HepG2 (cell line): ENCODE measurements at regions not wholly inside any gene's neighbourhood (a gene's known extent, or its start where the extent isn't known, plus 50 kb on each side); places are given as distances from the start of the nearest gene placed in this dataset.

Source experiments
- ATAC-seq: fragments of 200-7000 bp; cut with Tn5 transposase; 3 replicates; pipeline ENCODE4 v1.9.1; 2020; ENCODE audit warnings: mild to moderate bottlenecking, moderate library complexity
- BruUV-seq: library from RNA; stranded (reverse); fragments of 400-500 nt; replicated peaks from 2 replicates; lab custom pipeline; 2021; lab: Mats Ljungman, UMichigan
- CTCF ChIA-PET: fragments of 300-600 bp; formaldehyde crosslinking; extraction: SDS; loops from one replicate; lab custom pipeline; 2021; ENCODE audit warnings: low total read pairs, inconsistent platforms, low intra/inter-chr PET ratio; lab: Yijun Ruan, JAX
- POLR2A ChIA-PET: fragments of 350-600 bp; sonication (Branson Sonifier 250); formaldehyde crosslinking; loops from one replicate; lab custom pipeline; 2020; ENCODE audit warnings: antibody characterized with exemption, inconsistent platforms; lab: Yijun Ruan, JAX
- DNase-seq: peaks from one replicate; pipeline ENCODE4 v3.0.0-alpha.2; 2015; ENCODE audit warnings: low spot score
- FAIRE-seq: peaks from 3 replicates; lab custom pipeline; 2011; peaks lifted over from hg19 to GRCh38; lab: Jason Lieb, UNC
- H2AFZ ChIP-seq: one replicate; pipeline ENCODE4 v1.6.1; 2011; ENCODE audit warnings: low read length, inconsistent platforms
- H3K27ac ChIP-seq: fragments of 300-600 bp; 3 replicates; pipeline ENCODE4 v1.8.0; 2011; ENCODE audit warnings: mixed run types, mild to moderate bottlenecking, mixed read lengths, low read length, inconsistent platforms; ENCODE audit not compliant: insufficient read depth; ENCODE audit errors: extremely low read length
- H3K27me3 ChIP-seq, 2 experiments: fragments of 200-600 bp in 1 of 2; 2 replicates in 1 of 2; 3 replicates in 1 of 2; pipeline versions ENCODE4 v1.6.0 to v1.8.0; 2011; ENCODE audit warnings: low read length in 2 of 2, mild to moderate bottlenecking in 2 of 2, moderate library complexity in 2 of 2, inconsistent platforms in 1 of 2; ENCODE audit not compliant: insufficient read depth in 2 of 2, control insufficient read depth in 1 of 2
- H3K36me3 ChIP-seq, 2 experiments: fragments of 200-600 bp in 1 of 2; replicated peaks in 1 of 2; 2 replicates in 1 of 2; 3 replicates in 1 of 2; pipeline versions ENCODE4 v1.5.1 to v1.8.0; 2011; ENCODE audit warnings: low read length in 2 of 2, inconsistent platforms in 1 of 2; ENCODE audit not compliant: insufficient read depth in 2 of 2, control insufficient read depth in 1 of 2
- H3K4me1 ChIP-seq: 2 replicates; pipeline ENCODE4 v1.5.1; 2012; ENCODE audit warnings: low read length, inconsistent platforms; ENCODE audit not compliant: insufficient read depth
- H3K4me2 ChIP-seq: 2 replicates; pipeline ENCODE4 v1.6.0; 2011; ENCODE audit warnings: low read depth, low read length, inconsistent platforms
- H3K4me3 ChIP-seq, 3 experiments: fragments of 200-600 bp in 1 of 3; sonication (generic), shearing (Covaris generic) in 1 of 3; replicated peaks in 1 of 3; 2 replicates each; pipeline ENCODE4 v1.5.1; 2011 to 2016; ENCODE audit warnings: low read length in 3 of 3, inconsistent platforms in 2 of 3, low read depth in 2 of 3, mild to moderate bottlenecking in 2 of 3, control low read depth in 1 of 3, mixed read lengths in 1 of 3; ENCODE audit not compliant: insufficient read depth in 1 of 3
- H3K79me2 ChIP-seq: one replicate; pipeline ENCODE4 v1.6.1; 2011; ENCODE audit warnings: low read length, inconsistent platforms; ENCODE audit not compliant: insufficient read depth
- H3K9ac ChIP-seq: 2 replicates; pipeline ENCODE4 v1.6.0; 2011; ENCODE audit warnings: mild to moderate bottlenecking, low read depth, low read length, inconsistent platforms; ENCODE audit not compliant: insufficient read depth
- H3K9me3 ChIP-seq: 2 replicates; pipeline ENCODE4 v1.5.1; 2012; ENCODE audit warnings: mild to moderate bottlenecking, low read length
- H4K20me1 ChIP-seq: 2 replicates; pipeline ENCODE4 v1.6.0; 2011; ENCODE audit warnings: inconsistent platforms, mild to moderate bottlenecking, low read length, moderate library complexity; ENCODE audit not compliant: insufficient read depth
- CEBPG ChIP-seq: IDR thresholded peaks from 2 replicates; pipeline ENCODE4 v1.6.1; 2016
- CTCF ChIP-seq: sonication (generic); formaldehyde crosslinking; IDR thresholded peaks from 2 replicates; pipeline ENCODE4 v1.5.0; 2020; ENCODE audit warnings: mild to moderate bottlenecking, missing genetic modification reagents, moderate library complexity
- MBNL3 ChIP-seq: fragments of 250-450 bp; sonication (Bioruptor Pico); conservative IDR thresholded peaks from 2 replicates; pipeline ENCODE4 v1.8.0; 2022; ENCODE audit warnings: mild to moderate bottlenecking, inconsistent platforms
- NCOA2 ChIP-seq: sonication (generic); formaldehyde crosslinking; IDR thresholded peaks from 2 replicates; pipeline ENCODE4 v1.8.0; 2022; ENCODE audit warnings: inconsistent platforms
- STAG1 ChIP-seq: sonication (generic); formaldehyde crosslinking; IDR thresholded peaks from 2 replicates; pipeline ENCODE4 v1.4.0; 2020; ENCODE audit warnings: missing genetic modification reagents
- TCF7L2 ChIP-seq: IDR thresholded peaks from 2 replicates; pipeline ENCODE4 v1.6.1; 2011; ENCODE audit warnings: mild to moderate bottlenecking, low read depth, low read length, moderate library complexity
- TEF ChIP-seq: sonication (generic); formaldehyde crosslinking; IDR thresholded peaks from 2 replicates; pipeline ENCODE4 v1.5.0; 2020; ENCODE audit warnings: missing genetic modification reagents
- ZSCAN22 ChIP-seq: sonication (generic); formaldehyde crosslinking; IDR thresholded peaks from 2 replicates; pipeline ENCODE4 v1.4.0; 2020; ENCODE audit warnings: mild to moderate bottlenecking, missing genetic modification reagents
- ZSCAN5A ChIP-seq: sonication (generic); formaldehyde crosslinking; IDR thresholded peaks from 2 replicates; pipeline ENCODE4 v1.8.0; 2022; ENCODE audit warnings: mild to moderate bottlenecking, missing genetic modification reagents, borderline replicate concordance
- WGBS: methylation state at CpG from one replicate; pipeline ENCODE4 v1.1.6; 2017; ENCODE audit warnings: low lambda C conversion rate; 5-methylcytosine and 5-hydroxymethylcytosine counted together
- in situ Hi-C: cut with HindIII; loops from 2 replicates; pipeline ENCODE4 v1.10.0; 2017; ENCODE audit warnings: low pct_unique_long_range_greater_than_20kb; ENCODE audit not compliant: extremely low pct_ligation_motif_present
- intact Hi-C: fragments of 100-400 bp; cut with micrococcal nuclease; formaldehyde crosslinking; loops from one replicate; pipeline ENCODE4 v1.10.0; 2022; ENCODE audit not compliant: unreplicated experiment

GRCh38 chrX:11040405-11040804, 70.7 kb upstream of the HCCS start:
- no peaks in the 10 kb centered on the region for H3K9me3 ChIP-seq
- no peaks in the 10 kb centered on the region for H3K27me3 ChIP-seq
- ATAC-seq (no peak), FAIRE-seq (peak; percentile 51)
- in situ Hi-C loops = no loop called here
- POLR2A ChIA-PET = no interaction called here
- no peak overlapping the region for H3K9ac ChIP-seq
- H3K36me3 ChIP-seq = no peaks in the 10 kb centered on the region
- H4K20me1 ChIP-seq = no peaks in the 10 kb centered on the region
- TF ChIP-seq CTCF (0 out of 2 replicates have a peak, but pooled peaks have one; percentile 32), MBNL3 (CRISPR knock-in tag) (no peak), STAG1 (CRISPR knock-in tag) (peak; percentile 34; the same call in 1 of the 2 replicates), CEBPG (no peak), ZSCAN5A (no peak)
- TF ChIP-seq, all 625 proteins: peak for 2
- no peak overlapping the region for H2AFZ ChIP-seq
- no CpG with 5 or more reads among the region's 1 CpG for WGBS
- no peaks in the 10 kb centered on the region for H3K4me1 ChIP-seq
- H3K79me2 ChIP-seq = no peaks in the 10 kb centered on the region
- no peak overlapping the region for H3K27ac ChIP-seq
- CTCF ChIA-PET = no interaction called here
- DNase-seq = no peak
- H3K4me2 ChIP-seq = no peak overlapping the region
- no TSS peak for BruUV-seq
- intact Hi-C loops = no loop called here
- H3K4me3 ChIP-seq = no peak overlapping the region

GRCh38 chrX:11040996-11041395, 70.1 kb upstream of the HCCS start:
- H3K9ac ChIP-seq = no peak overlapping the region
- no peaks in the 10 kb centered on the region for H3K36me3 ChIP-seq
- TF ChIP-seq TEF (no peak), TCF7L2 (no peak), NCOA2 (CRISPR knock-in tag) (no peak), ZSCAN22 (CRISPR knock-in tag) (no peak)
- intact Hi-C loops = no loop called here
- no peak for DNase-seq
- ChIA-PET CTCF (no interaction called here), POLR2A (no interaction called here)
- WGBS = 93% methylated on average over 2 of the region's 2 CpGs
- no peak overlapping the region for H2AFZ ChIP-seq
- in situ Hi-C loops = no loop called here
- no peaks in the 10 kb centered on the region for H3K27me3 ChIP-seq
- no peaks in the 10 kb centered on the region for H3K9me3 ChIP-seq
- no peak for FAIRE-seq
- BruUV-seq = no TSS peak
- no peak overlapping the region for H3K4me2 ChIP-seq
- no peaks in the 10 kb centered on the region for H4K20me1 ChIP-seq
- no peaks in the 10 kb centered on the region for H3K4me1 ChIP-seq
- no peaks in the 10 kb centered on the region for H3K79me2 ChIP-seq
- ATAC-seq = no peak
- no peak overlapping the region for H3K4me3 ChIP-seq
- no peak overlapping the region for H3K27ac ChIP-seq
